Nephron progenitor cell (in vitro differentiated cells): ENCODE measurements at regions not wholly inside any gene's neighbourhood (a gene's known extent, or its start where the extent isn't known, plus 50 kb on each side); places are given as distances from the start of the nearest gene placed in this dataset.

Source experiments
- DNase-seq: peaks from one replicate; pipeline ENCODE4 v3.0.0; 2021
- H3K27ac Mint-ChIP-seq: 2 replicates; pipeline ENCODE4 v1.8.0; 2021; ENCODE audit warnings: mild to moderate bottlenecking, moderate library complexity, mixed read lengths
- H3K27me3 Mint-ChIP-seq: 2 replicates; pipeline ENCODE4 v1.8.0; 2021; ENCODE audit warnings: mild to moderate bottlenecking, low read depth, mixed read lengths; ENCODE audit not compliant: poor library complexity
- H3K36me3 Mint-ChIP-seq: 2 replicates; pipeline ENCODE4 v1.8.0; 2021; ENCODE audit warnings: low read depth, mixed read lengths
- H3K4me1 Mint-ChIP-seq: 2 replicates; pipeline ENCODE4 v1.8.0; 2021; ENCODE audit warnings: mixed read lengths
- H3K4me3 Mint-ChIP-seq: 2 replicates; pipeline ENCODE4 v1.8.0; 2021; ENCODE audit warnings: mild to moderate bottlenecking, moderate library complexity, mixed read lengths
- H3K9me3 Mint-ChIP-seq: 2 replicates; pipeline ENCODE4 v1.8.0; 2021; ENCODE audit warnings: mild to moderate bottlenecking, moderate library complexity, mixed read lengths
- CTCF ChIP-seq: fragments of 200-600 bp; sonication (generic); IDR thresholded peaks from 2 replicates; pipeline ENCODE4 v1.5.0; 2021; ENCODE audit warnings: antibody characterized with exemption

GRCh38 chr3:187967993-187968392 lies 186.0 kb upstream of the LPP start:
- no peak overlapping the region for H3K27ac Mint-ChIP-seq
- no peak for DNase-seq
- no peaks in the 10 kb centered on the region for H3K36me3 Mint-ChIP-seq
- H3K4me1 Mint-ChIP-seq, result peaks cover 7% of the 10 kb centered on the region
- H3K4me3 Mint-ChIP-seq, result no peak overlapping the region
- H3K9me3 Mint-ChIP-seq, result no peaks in the 10 kb centered on the region
- no peak for TF ChIP-seq CTCF
- H3K27me3 Mint-ChIP-seq, result no peaks in the 10 kb centered on the region

GRCh38 chr3:187968883-187969580 lies 184.9 kb upstream of the LPP start:
- no peak for TF ChIP-seq CTCF
- Mint-ChIP-seq H3K36me3 (no peaks in the 10 kb centered on the region), H3K27me3 (peaks cover 3% of the 10 kb centered on the region), H3K27ac (no peak overlapping the region), H3K4me3 (no peak overlapping the region), H3K9me3 (no peaks in the 10 kb centered on the region), H3K4me1 (peaks cover 7% of the 10 kb centered on the region)
- DNase-seq, result no peak

GRCh38 chr3:187969581-187969950 lies 184.4 kb upstream of the LPP start:
- no peak for TF ChIP-seq CTCF
- peaks cover 12% of the 10 kb centered on the region for H3K4me1 Mint-ChIP-seq

GRCh38 chr3:187970106-187970505 lies 183.9 kb upstream of the LPP start:
- Mint-ChIP-seq H3K4me3 (no peak overlapping the region), H3K9me3 (no peaks in the 10 kb centered on the region), H3K4me1 (peaks cover 18% of the 10 kb centered on the region), H3K36me3 (no peaks in the 10 kb centered on the region), H3K27ac (no peak overlapping the region), H3K27me3 (peaks cover 4% of the 10 kb centered on the region)
- no peak for TF ChIP-seq CTCF
- no peak for DNase-seq

More at GRCh38 chr3:187969581-187969950, 184.4 kb upstream of the LPP start:
- Mint-ChIP-seq H3K4me3 (no peak overlapping the region), H3K9me3 (no peaks in the 10 kb centered on the region), H3K27me3 (peaks cover 4% of the 10 kb centered on the region), H3K36me3 (no peaks in the 10 kb centered on the region), H3K27ac (no peak overlapping the region)
- DNase-seq, result no peak

- no peak for TF ChIP-seq CTCF
- no peaks in the 10 kb centered on the region for H3K36me3 Mint-ChIP-seq
- no peak for DNase-seq
- no peaks in the 10 kb centered on the region for H3K9me3 Mint-ChIP-seq
- peaks cover 4% of the 10 kb centered on the region for H3K27me3 Mint-ChIP-seq
- no peak overlapping the region for H3K27ac Mint-ChIP-seq
- no peak overlapping the region for H3K4me3 Mint-ChIP-seq
- H3K4me1 Mint-ChIP-seq, result peaks cover 33% of the 10 kb centered on the region
Measured at GRCh38 chr3:187971629-187972028, 182.3 kb upstream of the LPP start.

- peaks cover 2% of the 10 kb centered on the region for H3K9me3 Mint-ChIP-seq
- no peak overlapping the region for H3K27ac Mint-ChIP-seq
- H3K27me3 Mint-ChIP-seq, result peaks cover 4% of the 10 kb centered on the region
- no peaks in the 10 kb centered on the region for H3K36me3 Mint-ChIP-seq
- peaks cover 33% of the 10 kb centered on the region for H3K4me1 Mint-ChIP-seq
- no peak for DNase-seq
- TF ChIP-seq CTCF, result no peak
- no peak overlapping the region for H3K4me3 Mint-ChIP-seq
Measured at GRCh38 chr3:187972454-187972853, 181.5 kb upstream of the LPP start.
